T-helper 1 cell treated with Interleukin-12 subunit alpha and Interleukin-12 subunit beta and Interleukin-4 antibody, amounts not matched to agents 30 μg/mL and 1 μg/mL, for 36 hours (primary cell): ENCODE measurements at regions not wholly inside any gene's neighbourhood (a gene's known extent, or its start where the extent isn't known, plus 50 kb on each side); places are given as distances from the start of the nearest gene placed in this dataset.

Source experiments
- H3K27ac Mint-ChIP-seq: one replicate; pipeline ENCODE4 v1.8.0; 2021; ENCODE audit warnings: mild to moderate bottlenecking, mixed read lengths
- H3K27me3 Mint-ChIP-seq: one replicate; pipeline ENCODE4 v1.8.0; 2021; ENCODE audit warnings: low read depth, mixed read lengths
- H3K36me3 Mint-ChIP-seq: one replicate; pipeline ENCODE4 v1.8.0; 2021; ENCODE audit warnings: low read depth, mixed read lengths
- H3K4me1 Mint-ChIP-seq: one replicate; pipeline ENCODE4 v1.8.0; 2021; ENCODE audit warnings: low read depth, mixed read lengths
- H3K4me3 Mint-ChIP-seq: one replicate; pipeline ENCODE4 v1.8.0; 2021; ENCODE audit warnings: mild to moderate bottlenecking, moderate library complexity, mixed read lengths
- H3K9me3 Mint-ChIP-seq: one replicate; pipeline ENCODE4 v1.8.0; 2021; ENCODE audit warnings: mixed read lengths

DNA sequence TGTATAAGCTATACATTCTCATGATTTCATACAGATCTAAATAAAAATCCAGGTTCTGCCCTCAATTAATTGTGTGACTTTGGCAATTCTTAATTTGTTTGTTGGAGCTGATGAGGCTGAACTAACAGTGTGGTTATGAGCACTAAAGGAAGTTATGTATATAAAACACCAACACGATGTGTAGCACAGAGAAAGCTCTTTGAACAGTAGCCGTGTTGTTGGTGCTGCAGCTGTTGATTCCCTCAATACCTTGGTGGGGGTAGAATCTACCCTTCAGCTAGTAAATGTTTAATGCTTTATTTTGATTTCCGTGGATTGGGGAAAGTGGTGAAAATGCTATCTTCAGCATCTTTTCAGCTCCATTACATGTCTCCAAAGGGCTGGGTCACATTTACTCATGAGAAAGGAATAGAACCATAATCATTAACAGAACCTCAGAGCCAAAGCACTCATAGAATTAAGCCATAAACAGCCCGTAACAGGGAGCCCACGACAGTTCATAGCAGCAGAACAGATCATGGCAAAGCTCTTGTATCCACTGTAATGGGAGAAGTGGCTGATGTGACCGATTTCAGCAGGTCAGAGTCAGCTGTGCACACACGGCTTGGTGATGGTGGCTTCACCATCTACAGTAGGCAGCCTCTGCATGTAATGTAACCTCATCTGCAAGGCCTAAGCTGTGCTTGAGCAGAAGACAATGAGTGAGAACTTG is 332.7 kb downstream of the DIRAS2 start:
- no peaks in the 10 kb centered on the region for H3K9me3 Mint-ChIP-seq
- H3K4me1 Mint-ChIP-seq, result no peaks in the 10 kb centered on the region
- H3K27ac Mint-ChIP-seq, result no peak overlapping the region
- peaks cover 9% of the 10 kb centered on the region for H3K27me3 Mint-ChIP-seq
- H3K4me3 Mint-ChIP-seq, result no peak overlapping the region
- no peaks in the 10 kb centered on the region for H3K36me3 Mint-ChIP-seq

DNA sequence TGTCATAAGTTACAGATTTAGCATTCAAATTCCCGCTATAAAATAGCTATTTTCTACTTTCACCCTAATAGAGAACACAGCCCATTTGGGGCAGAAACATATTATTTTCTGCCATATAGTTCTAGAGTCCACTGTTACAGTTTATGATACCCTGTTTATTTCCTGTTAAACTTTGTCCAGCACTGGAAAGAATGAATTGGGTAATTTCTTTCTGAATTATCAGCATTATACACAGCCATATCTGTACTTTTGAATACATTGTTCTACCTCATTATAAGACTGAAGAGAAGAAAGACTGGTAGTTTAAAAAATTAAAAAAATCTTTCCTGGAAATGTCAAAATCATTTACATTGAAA is 332.1 kb downstream of the DIRAS2 start:
- no peaks in the 10 kb centered on the region for H3K4me1 Mint-ChIP-seq
- H3K27ac Mint-ChIP-seq, result no peak overlapping the region
- peaks cover 9% of the 10 kb centered on the region for H3K27me3 Mint-ChIP-seq
- H3K36me3 Mint-ChIP-seq, result no peaks in the 10 kb centered on the region
- H3K9me3 Mint-ChIP-seq, result no peaks in the 10 kb centered on the region
- H3K4me3 Mint-ChIP-seq, result no peak overlapping the region

DNA sequence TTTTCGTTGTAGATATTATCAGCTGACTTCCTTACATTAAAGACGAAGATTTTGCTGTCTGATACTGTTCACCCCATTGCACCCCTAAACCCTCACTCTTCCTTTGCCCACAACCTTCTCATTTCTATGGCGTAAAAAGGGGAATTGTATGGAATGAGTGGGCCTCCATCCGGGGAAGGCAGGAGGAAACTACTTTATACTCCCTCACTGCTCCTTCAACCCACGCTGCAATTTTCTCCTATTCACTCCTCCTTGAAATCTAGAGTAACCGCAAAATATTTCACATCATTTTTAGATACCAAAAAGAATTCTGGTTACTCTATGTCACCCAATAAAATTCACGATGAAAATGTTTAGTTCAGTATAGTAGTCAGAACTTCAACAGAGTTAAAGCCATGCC is 330.8 kb downstream of the DIRAS2 start:
- H3K4me1 Mint-ChIP-seq, result no peaks in the 10 kb centered on the region
- no peaks in the 10 kb centered on the region for H3K36me3 Mint-ChIP-seq
- no peak overlapping the region for H3K4me3 Mint-ChIP-seq
- no peak overlapping the region for H3K27ac Mint-ChIP-seq
- peaks cover 13% of the 10 kb centered on the region for H3K27me3 Mint-ChIP-seq
- no peaks in the 10 kb centered on the region for H3K9me3 Mint-ChIP-seq

DNA sequence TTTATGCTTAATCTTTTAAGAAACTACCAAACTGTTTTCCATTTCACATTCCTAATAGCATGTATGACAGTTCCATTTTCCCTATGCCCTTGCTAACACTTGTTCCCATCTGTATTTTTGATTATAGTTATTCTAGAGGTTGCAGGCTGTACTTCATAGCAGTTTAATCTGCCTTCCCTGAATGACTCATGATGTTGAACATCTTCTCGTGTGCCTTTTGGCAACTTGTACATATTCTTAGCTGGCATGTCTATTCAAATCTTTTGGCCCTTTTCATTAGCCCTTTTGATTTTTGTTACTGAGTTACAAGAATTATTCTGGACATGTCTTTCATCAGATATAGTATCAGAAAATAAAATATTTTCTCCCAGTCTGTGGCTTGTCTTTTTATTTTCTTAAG is 320.3 kb downstream of the DIRAS2 start:
- no peaks in the 10 kb centered on the region for H3K36me3 Mint-ChIP-seq
- H3K4me1 Mint-ChIP-seq, result no peaks in the 10 kb centered on the region
- no peaks in the 10 kb centered on the region for H3K9me3 Mint-ChIP-seq
- H3K27ac Mint-ChIP-seq, result no peak overlapping the region
- no peak overlapping the region for H3K4me3 Mint-ChIP-seq
- H3K27me3 Mint-ChIP-seq, result peaks cover 9% of the 10 kb centered on the region

DNA sequence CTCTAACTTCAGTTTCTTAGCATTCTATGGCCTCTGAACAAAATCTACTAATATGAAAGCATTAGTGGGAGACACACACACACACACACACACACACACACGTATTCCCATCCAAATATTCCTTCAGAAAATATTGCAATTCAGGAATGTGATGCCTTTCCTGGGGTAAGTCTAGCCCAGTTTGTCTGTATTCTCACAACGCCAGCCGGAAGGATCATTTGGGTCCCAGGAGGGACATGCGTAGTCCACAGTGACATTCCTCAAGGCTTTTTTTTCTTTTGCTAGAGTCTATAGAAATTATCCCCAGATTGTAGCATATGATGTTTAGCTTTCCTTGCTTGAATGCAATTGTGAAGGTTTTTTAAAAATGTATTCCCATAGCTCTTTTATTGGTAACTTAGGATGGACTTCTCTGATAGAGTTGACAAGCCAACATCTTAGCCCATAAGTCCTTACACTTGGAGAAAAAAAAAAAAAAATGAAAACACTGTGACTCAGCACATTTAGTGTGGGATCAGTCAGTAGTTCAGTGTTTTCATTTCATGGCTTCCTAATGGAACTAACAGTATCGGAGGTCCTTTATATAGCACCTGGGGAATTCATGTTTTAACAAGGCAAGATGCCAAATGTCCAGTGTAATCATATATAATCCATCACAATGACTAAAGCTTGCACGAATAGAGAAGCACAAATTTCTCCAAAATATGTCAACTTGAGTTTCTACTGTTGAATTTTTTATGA is 316.5 kb downstream of the DIRAS2 start:
- Mint-ChIP-seq H3K27me3 (no peaks in the 10 kb centered on the region), H3K9me3 (no peaks in the 10 kb centered on the region), H3K36me3 (no peaks in the 10 kb centered on the region), H3K27ac (no peak overlapping the region), H3K4me3 (no peak overlapping the region), H3K4me1 (no peaks in the 10 kb centered on the region)

DNA sequence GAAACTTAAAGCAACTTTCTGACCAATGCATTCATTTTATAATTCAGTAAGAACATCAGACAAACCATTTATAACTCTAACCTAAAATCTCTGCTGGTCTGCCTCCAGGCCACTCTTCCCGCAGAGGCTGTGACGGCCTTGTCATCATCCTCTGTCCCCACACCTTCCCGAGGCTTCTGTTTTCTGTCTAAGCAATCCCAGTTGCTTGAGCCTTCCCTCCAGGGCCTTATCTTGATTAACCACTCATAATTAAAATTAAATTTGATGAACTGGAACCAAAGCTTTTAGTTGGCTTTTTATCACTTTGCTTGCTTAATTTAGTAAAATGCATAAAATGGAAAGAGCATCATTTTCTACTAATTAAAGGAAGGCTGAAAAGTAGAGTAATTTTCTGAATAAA is 312.4 kb downstream of the DIRAS2 start:
- no peaks in the 10 kb centered on the region for H3K4me1 Mint-ChIP-seq
- H3K4me3 Mint-ChIP-seq, result no peak overlapping the region
- no peaks in the 10 kb centered on the region for H3K9me3 Mint-ChIP-seq
- H3K27me3 Mint-ChIP-seq, result peaks cover 22% of the 10 kb centered on the region
- no peak overlapping the region for H3K27ac Mint-ChIP-seq
- no peaks in the 10 kb centered on the region for H3K36me3 Mint-ChIP-seq

DNA sequence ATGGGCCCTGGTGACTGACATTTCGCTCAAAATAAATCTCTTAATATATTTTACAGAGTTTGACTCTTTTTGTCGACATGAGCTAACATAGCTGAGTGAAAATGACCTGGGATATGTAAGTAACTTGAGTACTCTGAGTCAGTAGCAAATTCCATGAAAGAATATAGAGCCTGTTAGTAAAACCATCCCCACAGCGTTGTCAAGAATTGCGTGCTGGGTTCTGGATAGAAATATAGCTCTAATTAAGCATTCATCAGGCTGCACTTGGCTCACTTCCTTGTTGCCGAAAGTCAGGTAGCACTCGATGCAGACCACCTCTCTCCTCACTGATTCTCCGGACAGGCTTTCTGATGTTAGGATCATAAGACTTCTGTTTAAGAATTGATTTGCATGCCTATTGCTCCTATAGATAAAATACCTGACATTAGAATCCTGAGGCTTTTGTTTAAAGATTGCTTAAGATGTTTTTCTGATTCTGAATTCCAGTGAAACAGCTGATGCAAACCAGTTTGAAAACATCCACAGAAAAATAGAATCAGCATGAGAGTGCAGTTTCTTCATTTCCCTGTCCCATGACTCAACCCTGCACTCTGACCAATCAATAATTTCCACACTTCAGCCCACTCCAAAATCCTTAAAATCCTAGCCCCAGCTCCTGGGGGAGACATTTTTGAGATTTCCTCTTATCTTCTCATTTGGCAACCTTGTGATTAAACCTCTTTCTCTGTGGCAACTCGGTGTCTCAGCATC is 310.6 kb downstream of the DIRAS2 start:
- Mint-ChIP-seq H3K4me3 (no peak overlapping the region), H3K4me1 (no peaks in the 10 kb centered on the region), H3K9me3 (no peaks in the 10 kb centered on the region), H3K36me3 (no peaks in the 10 kb centered on the region), H3K27ac (no peak overlapping the region), H3K27me3 (peaks cover 27% of the 10 kb centered on the region)

DNA sequence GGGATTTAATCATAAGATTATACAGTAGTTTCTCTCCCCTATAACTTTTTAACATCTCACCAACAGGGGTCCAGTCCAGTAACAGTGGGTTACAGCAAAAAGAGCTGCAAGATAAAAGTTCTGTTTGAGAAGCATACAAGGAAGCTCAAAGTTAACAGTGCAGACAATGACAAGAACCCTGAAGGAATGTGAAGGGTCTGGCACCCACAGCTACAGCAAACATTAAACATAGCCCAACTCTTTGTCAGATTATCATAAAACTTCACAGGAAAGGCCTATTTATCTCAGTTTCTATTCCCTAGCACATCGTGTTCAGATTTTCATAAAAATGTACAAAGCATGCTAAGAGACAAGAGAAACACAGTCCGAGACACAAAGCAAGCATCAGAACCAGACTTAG is 309.4 kb downstream of the DIRAS2 start:
- no peaks in the 10 kb centered on the region for H3K4me1 Mint-ChIP-seq
- H3K9me3 Mint-ChIP-seq, result no peaks in the 10 kb centered on the region
- H3K36me3 Mint-ChIP-seq, result no peaks in the 10 kb centered on the region
- H3K4me3 Mint-ChIP-seq, result no peak overlapping the region
- no peak overlapping the region for H3K27ac Mint-ChIP-seq
- peaks cover 27% of the 10 kb centered on the region for H3K27me3 Mint-ChIP-seq

DNA sequence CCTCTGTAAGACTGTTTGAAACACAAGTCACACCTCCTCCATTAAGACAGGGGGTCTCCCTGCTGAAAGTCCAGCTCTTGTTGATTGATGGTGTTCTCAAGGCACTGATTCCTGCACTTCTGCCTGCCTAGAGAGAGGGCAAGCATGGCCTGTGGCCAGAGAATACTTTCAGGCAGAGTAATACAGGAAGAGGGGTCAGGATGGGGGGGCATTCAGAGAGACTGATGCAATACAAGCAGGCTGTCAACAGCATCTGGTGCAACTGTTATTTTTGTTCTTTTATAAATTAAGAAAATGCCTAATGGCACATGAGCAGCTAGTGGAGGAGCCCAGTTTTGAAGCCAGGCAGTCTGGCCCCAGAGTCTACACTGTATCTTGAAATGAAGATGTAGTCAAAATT is 302.2 kb downstream of the DIRAS2 start:
- Mint-ChIP-seq H3K27ac (no peak overlapping the region), H3K4me1 (no peaks in the 10 kb centered on the region), H3K9me3 (no peaks in the 10 kb centered on the region), H3K27me3 (peaks cover 8% of the 10 kb centered on the region), H3K36me3 (no peaks in the 10 kb centered on the region), H3K4me3 (no peak overlapping the region)

DNA sequence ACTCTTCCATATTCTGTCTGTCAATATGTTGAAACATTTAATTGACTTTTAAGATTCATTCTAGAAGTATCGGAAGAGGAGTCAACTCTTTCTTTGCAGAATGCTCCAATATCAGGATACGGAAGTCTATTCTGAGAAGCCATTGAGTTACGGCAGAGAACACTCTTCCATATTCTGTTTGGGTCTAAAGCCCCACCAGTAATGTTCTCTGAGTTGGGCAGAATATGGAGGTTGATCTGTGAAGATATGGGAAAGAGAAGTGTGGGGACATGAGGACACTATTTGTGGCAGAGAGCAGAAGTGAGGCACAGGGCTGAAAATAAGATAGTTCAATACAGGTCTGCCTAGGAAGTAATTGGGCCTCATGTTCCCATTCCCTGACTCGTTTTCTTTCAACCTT is 300.0 kb downstream of the DIRAS2 start:
- no peaks in the 10 kb centered on the region for H3K36me3 Mint-ChIP-seq
- no peaks in the 10 kb centered on the region for H3K9me3 Mint-ChIP-seq
- peaks cover 4% of the 10 kb centered on the region for H3K27me3 Mint-ChIP-seq
- H3K4me3 Mint-ChIP-seq, result no peak overlapping the region
- H3K4me1 Mint-ChIP-seq, result no peaks in the 10 kb centered on the region
- H3K27ac Mint-ChIP-seq, result no peak overlapping the region

DNA sequence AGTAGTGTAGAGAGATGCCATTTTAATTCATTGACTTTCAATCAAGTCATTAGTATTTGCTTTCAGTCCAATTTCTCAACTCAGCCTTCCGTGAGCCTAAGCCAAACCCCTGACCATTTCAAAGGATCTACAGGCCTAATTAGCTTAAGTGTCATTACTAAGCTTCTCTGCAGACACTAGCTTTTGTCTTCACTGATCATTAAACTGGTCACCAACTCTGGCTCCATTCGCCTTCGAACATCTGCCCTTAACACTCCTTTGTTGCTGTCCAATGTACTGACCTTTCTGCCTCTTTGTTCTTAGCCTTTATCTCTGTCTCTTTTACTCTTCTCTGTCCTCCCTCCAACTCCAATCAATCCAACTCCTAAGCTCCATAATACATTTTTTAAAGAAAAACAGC is 299.3 kb downstream of the DIRAS2 start:
- H3K36me3 Mint-ChIP-seq, result no peaks in the 10 kb centered on the region
- H3K27ac Mint-ChIP-seq, result no peak overlapping the region
- peaks cover 4% of the 10 kb centered on the region for H3K27me3 Mint-ChIP-seq

DNA sequence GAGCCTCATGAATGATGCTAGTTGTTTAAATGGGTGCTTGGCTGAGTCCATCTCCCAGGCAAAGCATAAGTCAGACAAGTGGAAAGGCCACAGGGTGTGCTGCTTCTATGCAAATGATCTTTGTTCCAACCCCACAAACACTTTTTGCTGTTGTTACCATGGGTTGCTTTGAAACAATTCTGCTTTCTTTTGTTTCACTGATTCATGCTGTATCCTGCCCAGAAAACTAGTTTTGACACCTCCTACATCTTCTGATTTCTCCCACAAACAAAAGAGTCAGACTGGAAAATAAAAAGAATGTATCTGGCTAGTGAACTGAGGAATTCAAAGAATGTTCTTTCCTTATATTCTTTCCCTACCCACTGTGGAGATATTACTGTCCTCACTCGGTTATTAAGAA is 298.6 kb downstream of the DIRAS2 start:
- no peaks in the 10 kb centered on the region for H3K4me1 Mint-ChIP-seq
- no peak overlapping the region for H3K4me3 Mint-ChIP-seq
- no peak overlapping the region for H3K27ac Mint-ChIP-seq
- H3K36me3 Mint-ChIP-seq, result no peaks in the 10 kb centered on the region
- H3K27me3 Mint-ChIP-seq, result peaks cover 4% of the 10 kb centered on the region
- no peaks in the 10 kb centered on the region for H3K9me3 Mint-ChIP-seq

More for the DNA sequence above, 299.3 kb downstream of the DIRAS2 start:
- H3K9me3 Mint-ChIP-seq, result no peaks in the 10 kb centered on the region
- H3K4me1 Mint-ChIP-seq, result no peaks in the 10 kb centered on the region
- no peak overlapping the region for H3K4me3 Mint-ChIP-seq

DNA sequence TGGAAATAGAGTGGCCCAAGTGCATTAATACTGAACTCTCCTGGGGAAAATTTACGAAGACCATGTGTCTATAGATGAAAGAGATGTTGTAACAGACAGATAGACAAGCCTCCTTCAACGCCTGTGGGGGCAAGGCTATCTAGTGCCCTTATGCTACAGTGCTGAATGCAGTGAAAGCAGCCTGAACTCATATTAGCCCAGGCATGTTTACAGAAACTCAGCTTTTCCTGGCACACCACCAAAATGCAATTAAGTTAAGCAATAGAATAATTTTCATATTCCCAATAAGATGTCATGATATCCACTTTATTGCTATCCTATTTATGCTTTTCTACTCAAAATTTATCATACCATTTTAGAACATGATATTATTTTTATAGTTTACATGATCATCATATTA is 277.0 kb downstream of the DIRAS2 start:
- Mint-ChIP-seq H3K4me3 (no peak overlapping the region), H3K27ac (no peak overlapping the region), H3K4me1 (no peaks in the 10 kb centered on the region), H3K36me3 (no peaks in the 10 kb centered on the region), H3K9me3 (no peaks in the 10 kb centered on the region), H3K27me3 (peaks cover 20% of the 10 kb centered on the region)

DNA sequence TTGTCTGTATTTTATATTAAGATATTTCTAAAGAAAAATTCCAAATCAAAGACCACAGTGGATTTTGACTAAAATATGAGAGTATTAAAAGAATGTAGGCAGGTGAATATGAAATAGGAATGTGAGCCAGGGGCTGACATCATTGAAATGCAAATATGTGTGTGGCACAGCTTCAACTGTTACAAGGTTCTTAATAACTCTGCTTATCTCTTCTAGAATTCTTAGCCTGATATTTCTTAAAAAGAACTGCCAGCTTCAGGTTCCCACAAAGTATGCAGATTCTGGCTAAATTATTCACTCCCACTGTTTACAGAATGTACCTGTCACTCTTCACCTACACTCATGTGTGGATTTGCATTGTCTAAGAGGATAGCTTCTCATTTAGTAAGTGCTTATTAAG is 274.4 kb downstream of the DIRAS2 start:
- H3K27ac Mint-ChIP-seq, result no peak overlapping the region
- no peaks in the 10 kb centered on the region for H3K9me3 Mint-ChIP-seq
- no peak overlapping the region for H3K4me3 Mint-ChIP-seq
- peaks cover 33% of the 10 kb centered on the region for H3K27me3 Mint-ChIP-seq
- no peaks in the 10 kb centered on the region for H3K36me3 Mint-ChIP-seq
- H3K4me1 Mint-ChIP-seq, result no peaks in the 10 kb centered on the region

DNA sequence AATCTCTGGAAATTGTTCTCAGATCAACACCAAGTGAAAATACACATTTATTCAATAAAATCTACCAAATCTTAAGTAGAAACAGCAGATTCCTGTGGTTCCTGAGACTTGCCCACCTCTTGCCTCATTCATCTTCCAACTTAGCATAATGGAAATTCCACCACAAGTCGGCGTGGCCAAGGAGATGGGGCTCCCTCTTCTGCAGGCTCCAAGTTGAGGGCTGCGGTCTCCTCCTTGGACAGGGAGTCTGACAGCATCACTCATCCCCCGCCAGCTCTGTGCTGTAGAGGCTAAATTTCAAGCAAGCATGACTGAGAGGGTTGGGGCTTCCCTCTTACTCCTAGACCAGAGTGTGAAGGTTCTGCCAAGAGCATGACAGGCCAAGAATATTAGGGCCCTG is 273.7 kb downstream of the DIRAS2 start:
- Mint-ChIP-seq H3K27ac (no peak overlapping the region), H3K4me3 (no peak overlapping the region), H3K36me3 (no peaks in the 10 kb centered on the region), H3K4me1 (no peaks in the 10 kb centered on the region), H3K27me3 (peaks cover 31% of the 10 kb centered on the region), H3K9me3 (no peaks in the 10 kb centered on the region)
